AG08396 (cell line): ENCODE measurements at regions not wholly inside any gene's neighbourhood (a gene's known extent, or its start where the extent isn't known, plus 50 kb on each side); places are given as distances from the start of the nearest gene placed in this dataset.

Experiments
- DNase-seq: peaks from one replicate; pipeline ENCODE4 v3.0.0; 2012; ENCODE audit warnings: low spot score, mixed read lengths

DNA sequence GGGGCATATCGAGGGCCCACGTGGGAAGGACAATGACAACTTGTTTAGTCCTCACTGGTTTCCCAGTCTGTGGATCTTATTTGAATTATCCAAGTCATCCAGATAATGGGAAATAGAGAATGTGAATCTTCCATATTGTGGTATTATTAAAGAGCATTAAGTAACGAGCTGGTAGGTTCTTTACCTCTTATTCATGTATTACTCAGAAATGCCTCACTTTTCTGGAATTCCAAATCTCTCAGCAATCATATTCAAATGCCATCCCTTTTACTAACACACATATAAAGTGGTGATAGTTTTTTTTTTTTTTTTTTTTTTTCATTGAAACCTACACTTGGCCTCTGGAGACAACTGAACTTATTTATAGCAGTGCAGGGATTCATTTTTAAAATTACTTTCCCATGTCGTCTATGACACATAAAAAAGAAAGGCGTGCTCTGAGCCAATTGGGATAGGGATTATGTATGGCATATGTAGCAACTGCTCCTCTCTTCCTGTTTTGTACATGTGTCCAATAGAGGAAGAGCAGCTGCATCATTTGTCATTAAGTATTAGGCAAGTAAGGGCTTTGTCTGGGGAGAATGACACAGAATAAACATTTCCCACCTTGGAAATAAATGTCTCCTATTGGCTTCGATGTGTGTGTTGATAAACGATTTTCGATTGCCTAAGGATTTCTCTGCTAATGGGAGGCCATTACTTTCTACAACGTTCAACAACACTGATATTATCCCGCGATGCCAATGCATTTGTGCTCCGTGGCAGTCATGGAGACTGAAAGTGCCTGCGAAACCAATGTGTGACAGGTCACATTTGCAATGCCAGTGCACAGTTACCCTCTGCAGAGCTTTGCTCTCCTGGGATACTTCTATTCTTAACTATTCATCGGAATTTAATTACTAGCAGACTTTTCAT lies 78.6 kb upstream of the IFNG-AS1 start:
- peak; percentile 73 for DNase-seq

DNA sequence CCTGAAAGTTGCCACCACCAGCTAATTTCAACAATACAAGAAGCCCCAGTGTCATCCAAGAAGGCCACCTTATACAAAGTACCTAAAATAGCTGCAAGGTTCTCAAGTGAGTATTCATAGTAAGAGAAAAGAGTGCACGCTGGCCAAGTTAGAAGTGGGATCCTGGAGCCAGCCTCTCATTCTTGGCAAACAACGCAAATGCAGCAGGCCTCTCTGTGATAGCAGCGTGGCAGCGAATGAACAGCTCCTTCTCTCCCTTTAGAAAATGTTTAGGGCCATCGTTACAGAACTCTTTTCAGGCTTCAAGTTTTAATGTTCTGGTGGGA lies 78.0 kb upstream of the IFNG-AS1 start:
- DNase-seq = no peak

DNA sequence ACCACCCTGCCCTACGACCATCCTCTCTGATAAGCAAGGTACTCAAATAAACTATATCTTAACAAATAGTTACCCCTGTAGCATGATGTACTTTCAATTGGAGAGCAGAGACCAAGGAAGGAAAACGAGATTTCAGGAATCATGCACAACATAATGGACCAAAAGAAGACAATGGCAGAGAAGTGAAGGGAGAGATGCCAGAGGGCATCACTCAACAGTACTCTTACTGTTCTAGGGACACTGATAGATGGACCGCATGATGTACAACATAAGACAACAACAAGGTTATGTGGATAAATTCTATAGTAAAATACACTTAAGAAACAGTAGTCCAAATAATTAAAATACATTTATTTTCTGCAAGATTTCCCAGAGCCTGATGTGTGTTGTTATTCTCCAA lies 77.5 kb upstream of the IFNG-AS1 start:
- DNase-seq = no peak

DNA sequence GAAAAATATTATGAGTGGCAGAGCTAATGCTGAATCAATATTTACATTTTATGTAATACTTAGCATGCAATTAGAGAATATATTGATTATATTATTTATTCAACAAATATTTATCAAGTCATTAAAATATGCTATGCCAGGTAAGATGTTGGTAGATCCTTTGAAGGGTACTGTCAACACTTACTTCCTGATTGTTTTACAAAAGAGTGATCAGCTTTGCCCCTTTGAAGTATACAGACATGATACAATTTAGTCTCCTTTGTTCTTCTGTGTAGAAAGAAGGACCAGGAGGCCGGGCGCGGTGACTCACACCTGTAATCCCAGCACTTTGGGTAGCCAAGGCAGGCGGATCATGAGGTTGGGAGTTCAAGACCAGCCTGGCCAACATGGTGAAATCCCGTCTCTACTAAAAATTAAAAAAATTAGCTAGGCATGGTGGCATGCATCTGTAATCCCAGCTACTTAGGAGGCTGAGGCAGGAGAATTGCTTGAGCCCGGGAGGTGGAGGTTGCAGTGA lies 73.9 kb upstream of the IFNG-AS1 start:
- no peak for DNase-seq

DNA sequence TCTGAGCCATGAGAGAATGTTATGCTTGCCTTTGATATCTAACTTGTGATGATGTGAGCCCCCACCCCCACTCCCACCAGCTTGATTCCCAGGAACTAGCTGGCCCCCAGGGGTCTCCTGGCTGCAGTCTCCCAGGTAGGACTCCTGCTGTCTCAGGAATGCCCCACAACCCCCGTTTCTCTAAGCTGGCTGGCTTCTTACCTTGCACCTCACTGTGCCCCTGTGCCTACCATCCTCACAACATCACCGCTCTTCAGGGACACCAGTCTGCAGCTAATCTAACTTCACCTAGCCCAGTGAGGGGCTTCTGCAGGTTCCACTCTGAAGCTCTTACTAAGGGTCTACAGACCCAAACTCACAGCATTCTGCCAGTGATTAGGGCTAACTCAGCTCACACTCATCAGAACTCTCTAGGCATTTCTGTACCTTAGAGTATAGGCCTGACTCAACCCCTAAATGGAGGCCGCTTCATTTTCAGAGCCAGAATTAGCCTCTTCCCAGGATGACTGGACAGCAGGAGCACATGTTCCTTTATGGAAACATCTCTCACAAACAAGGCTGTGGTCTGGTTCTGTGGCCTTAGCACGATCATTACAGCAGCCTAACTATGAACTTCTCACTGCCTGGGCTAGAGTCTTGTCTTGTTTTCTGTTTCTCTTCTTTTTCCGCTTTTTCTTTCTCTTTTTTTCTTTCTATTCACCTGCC lies 72.8 kb upstream of the IFNG-AS1 start:
- no peak for DNase-seq

DNA sequence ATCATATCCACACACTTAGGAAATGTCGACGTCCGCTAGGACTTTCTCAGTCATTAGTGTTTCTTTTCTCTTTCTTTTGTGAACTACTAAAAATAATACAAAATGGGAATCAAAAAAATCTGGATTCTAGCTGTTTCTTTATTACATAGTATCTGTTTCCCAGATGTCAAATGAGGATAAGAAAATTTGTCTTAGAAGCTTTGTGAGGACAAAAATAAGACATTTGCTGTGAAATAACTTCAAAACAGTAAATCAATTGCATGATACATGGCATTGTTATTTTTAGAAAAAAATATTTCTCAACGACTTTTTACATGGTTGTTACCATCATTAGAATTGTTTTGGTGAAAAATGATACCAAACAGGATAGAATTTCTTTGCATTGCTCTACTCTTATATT lies 71.4 kb upstream of the IFNG-AS1 start:
- DNase-seq = no peak

DNA sequence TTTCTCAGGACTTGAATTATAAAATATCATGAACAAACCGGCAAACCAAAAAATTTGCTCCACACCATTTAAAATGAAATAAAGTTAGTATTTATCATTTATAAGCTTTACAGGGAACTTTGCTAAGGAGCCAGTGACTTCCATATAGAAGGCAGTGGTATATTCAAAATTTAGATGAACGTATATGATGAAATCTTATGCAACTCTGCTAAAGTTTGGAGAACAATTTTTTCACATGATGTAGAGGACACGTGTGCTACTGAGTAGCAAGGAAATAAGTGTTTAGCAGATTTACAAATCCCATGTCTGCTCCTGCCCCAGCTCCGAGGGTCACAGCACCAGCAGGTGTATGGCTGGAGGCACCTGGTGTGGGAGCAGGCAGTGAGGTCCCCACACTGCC lies 70.8 kb upstream of the IFNG-AS1 start:
- DNase-seq = no peak

DNA sequence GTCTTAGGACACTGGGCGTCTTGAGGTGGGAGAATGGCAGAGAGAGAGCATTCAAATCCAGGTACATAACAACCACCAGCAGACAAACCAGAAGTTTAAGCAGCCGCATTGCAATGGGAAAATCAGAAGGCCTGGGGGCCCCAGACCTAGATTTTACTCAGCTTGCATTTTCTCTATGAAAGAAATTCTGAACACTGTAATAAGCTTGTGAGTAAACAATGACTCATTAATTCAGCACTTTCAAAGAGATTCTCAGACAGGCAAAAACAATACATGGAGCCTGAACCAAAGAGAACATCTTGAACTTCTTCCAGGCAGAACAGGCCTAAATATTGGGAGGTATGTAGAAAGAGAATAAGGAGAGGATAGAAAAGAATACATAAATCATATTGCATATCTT lies 69.8 kb upstream of the IFNG-AS1 start:
- no peak for DNase-seq

DNA sequence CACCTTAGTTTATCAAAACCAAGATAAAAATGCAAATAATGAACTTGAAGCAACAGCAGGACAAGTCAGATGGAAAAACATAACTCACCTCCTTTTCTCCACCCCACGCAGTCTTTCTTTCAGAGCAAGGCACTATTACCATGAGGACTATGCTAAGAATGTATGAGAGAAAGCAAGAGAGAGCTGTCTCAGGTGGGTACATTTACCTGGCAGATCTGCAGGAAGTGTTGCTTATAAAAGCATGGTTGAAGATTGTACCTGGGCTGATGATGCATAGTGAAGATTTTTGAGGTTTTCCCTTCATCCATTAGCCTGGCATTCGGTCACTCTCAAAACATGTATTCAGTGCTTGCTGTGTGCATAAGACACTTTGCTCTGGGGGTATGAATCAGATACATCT lies 68.8 kb upstream of the IFNG-AS1 start:
- DNase-seq = no peak

DNA sequence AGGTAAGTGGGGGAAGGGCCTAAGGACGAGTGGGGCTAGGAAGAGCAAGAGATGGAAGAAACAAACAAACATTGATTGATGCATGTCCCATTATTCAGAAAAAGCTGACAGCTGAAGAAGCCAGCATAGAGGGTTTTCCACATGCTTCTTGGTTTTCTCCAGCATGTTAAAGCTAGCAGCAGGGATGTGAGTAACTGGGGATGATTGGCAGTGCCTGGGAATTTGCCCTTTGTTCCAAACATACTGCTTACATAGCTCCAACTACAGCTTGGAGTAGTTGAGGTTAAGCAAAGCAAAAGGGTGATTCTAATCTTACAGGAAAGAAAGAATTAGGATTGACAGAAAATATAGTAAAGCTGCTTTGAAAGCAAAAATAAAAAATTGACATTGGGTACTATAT lies 68.0 kb upstream of the IFNG-AS1 start:
- DNase-seq = no peak

DNA sequence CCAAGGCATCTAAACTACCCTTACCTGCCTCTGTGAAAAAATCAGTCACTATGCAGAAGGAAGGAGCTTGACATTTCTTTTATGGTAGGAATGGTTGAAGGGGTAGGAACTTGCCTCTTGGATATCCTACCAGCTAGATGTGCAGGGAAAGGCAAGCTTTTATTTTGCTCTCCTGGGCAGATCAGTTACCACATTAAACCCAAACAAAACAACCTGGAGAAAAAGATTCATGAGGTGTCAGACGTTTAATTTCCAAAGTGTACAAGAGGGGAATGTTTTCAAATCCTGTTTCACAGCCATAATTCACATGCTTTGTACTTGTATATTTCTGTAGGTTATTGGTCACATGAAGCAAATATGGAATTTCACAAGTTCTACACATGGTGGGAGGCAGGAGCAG lies 67.0 kb upstream of the IFNG-AS1 start:
- DNase-seq = no peak

DNA sequence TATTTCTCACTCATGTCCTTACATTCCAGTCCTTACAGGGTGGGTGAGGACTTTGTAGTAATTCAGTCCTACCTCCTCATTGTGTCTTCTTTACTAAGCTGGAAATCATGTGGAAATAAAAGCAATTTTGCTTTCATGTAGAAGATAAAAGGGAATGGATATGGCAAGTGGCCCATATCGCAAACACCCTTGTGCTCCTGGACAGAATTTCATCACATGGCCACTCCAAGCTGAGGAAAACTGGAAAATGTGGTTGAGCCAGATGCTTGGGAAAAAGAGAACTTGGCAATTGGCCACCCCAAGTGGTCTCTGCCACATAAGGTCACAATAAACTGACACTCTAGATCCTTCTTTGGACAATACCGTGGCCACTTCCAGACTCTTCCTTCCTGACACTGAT lies 64.2 kb upstream of the IFNG-AS1 start:
- no peak for DNase-seq

DNA sequence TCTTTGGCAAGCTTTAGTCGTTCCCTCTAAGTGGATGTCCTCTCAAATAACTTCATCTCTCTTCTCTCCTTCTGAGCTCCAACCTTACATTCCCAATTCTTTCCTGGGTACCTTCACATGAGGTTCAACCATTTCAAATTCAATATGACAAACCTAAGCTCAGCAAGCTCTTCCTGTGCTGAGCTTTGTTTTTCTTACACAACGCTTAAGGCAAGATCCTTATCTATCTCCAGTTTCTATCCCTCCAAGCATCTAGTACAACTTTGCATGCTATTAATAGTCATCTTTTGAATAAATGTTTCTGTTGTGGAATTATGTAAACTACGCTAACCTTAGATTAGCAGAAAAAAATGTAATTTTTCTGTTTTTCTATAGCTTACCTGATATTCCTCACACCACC lies 63.7 kb upstream of the IFNG-AS1 start:
- no peak for DNase-seq

DNA sequence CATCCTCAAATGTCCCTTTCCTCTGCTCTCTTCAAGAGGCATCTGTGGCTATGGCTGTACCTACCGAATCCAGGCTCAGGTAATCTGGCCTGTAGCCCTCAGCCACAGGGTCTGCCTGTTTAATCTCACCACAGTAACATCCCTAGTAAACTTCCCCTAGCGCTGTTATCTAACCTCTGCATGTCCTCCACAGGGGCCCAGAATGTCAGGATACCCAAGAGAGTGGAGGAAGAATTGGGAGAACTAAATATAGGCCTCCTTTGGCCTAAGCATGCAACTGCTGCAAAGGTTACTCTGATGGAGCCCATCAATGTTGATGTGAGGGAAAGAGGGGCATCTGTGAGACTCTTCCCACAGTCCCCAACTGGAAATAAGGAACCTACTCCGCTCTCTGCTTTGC lies 63.2 kb upstream of the IFNG-AS1 start:
- DNase-seq = no peak

DNA sequence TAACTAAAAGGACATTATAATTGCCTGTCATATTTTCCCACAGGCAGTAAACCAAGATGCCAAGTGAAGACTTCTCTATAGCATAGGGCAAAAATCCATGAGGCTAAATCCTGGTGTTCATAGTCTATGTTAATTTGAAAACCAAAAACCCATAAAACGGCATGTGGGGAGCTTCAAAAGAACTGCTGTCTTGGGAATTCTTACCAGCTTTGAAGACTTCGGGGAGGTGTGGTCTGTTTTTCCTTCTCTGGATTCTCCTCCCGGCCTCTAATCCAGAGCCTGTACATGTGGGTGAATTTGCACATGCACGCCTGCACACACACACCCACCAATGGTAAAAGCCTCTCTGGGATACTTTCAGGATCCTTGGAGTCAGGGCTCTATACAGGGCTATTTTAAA lies 61.9 kb upstream of the IFNG-AS1 start:
- no peak for DNase-seq

DNA sequence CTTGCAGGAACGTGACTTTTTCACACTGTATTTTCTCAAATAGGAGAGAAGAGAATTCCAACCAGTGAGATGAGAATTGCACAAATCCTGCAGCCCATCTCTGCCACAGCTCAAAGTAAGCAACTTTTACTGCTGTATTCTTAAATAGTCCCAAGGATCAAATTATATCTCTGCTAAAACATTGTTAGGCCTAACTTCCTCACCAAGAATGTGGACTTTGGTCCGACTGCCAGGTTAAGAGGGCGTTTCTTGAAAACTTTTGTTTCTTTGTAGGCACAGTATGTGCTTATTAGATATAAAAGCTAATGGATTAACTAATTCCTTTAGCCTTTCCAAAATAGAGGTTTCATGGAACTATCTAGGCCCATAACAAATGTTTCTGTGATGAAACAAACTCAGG lies 61.4 kb upstream of the IFNG-AS1 start:
- no peak for DNase-seq

DNA sequence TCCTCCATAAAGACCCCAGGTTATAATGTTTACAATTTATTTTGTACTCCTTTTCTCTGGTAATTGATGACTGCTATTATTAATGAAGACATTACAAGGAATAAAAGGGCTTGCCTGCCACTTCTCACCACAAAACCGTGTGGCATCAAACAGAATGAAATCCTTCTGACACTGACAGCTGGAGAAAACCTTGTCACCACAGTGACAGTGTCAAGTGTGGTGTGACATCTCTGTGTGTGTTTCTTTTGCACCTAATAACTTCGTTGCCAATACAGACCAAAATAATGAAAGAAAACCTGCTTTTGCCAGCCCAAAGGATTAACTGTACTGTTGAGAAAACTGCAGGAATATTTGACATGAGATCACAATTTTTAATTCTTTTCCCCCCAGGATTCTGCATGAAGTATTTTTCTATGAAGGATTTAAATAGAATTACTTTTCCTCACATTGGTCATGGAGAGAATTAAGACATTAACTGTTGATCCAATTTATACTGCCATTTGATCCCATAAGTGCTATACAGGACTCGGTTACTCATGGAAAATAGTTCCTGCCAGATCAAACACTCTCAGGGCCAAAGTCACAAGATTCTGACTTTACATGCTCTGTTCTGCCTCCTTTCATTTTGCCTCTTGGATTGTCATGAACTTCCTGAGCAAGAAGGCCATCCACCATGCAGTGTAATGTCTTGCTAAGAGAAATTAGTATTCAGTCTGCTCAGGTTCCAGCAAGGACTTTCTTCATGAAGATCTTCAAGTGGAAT lies 60.4 kb upstream of the IFNG-AS1 start:
- DNase-seq = no peak

DNA sequence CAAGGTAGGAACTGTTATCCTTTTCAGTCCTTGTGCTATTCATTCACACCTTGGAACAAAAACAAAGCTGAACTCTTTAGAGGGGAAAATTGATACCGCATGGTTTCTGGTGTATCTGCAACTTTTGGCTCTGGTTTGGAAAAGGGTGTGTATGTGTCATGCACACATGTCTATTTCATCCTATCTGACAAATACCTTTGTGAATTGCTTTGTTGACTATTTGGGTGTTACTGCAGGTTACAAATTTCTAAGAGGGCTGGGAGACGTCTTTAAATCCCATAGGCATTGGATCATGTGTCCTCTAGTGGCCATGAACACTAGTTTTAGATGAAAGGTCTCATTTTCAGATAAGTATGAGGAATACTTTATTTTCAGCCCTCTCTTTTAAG lies 59.9 kb upstream of the IFNG-AS1 start:
- no peak for DNase-seq

DNA sequence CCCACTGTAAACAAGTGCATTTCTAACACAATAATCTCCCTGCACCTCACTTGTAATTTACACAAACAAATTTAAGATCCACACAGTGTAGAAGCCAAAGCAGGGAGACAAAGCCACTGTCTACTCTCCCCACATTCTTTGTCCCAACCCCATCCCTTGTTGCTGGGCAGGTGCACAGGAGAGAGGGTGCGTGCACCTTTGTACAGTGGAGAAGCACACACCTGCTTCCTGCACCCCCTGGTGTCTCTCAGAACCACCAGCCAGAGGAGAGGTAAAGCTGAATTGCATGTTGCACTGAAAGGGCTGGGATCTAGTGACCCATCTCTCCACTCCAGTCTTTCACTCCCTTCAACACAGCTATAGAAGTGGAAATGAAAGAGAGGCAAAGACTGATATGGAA lies 51.4 kb upstream of the IFNG-AS1 start:
- DNase-seq = no peak
